GM19463 (cell line): ENCODE measurements at regions not wholly inside any gene's neighbourhood (a gene's known extent, or its start where the extent isn't known, plus 50 kb on each side); places are given as distances from the start of the nearest gene placed in this dataset.
"Not testable (repeated sequence)": the region's sequence is repeated elsewhere in the genome, so short reads cannot be mapped to it uniquely, and the experiment has no call there.

Experiments used
- ATAC-seq: cut with Tn5 transposase; IDR thresholded peaks from one replicate; pipeline ENCODE4 v1.9.1; 2021; ENCODE audit warnings: mild to moderate bottlenecking, moderate library complexity; ENCODE audit not compliant: unreplicated experiment

DNA sequence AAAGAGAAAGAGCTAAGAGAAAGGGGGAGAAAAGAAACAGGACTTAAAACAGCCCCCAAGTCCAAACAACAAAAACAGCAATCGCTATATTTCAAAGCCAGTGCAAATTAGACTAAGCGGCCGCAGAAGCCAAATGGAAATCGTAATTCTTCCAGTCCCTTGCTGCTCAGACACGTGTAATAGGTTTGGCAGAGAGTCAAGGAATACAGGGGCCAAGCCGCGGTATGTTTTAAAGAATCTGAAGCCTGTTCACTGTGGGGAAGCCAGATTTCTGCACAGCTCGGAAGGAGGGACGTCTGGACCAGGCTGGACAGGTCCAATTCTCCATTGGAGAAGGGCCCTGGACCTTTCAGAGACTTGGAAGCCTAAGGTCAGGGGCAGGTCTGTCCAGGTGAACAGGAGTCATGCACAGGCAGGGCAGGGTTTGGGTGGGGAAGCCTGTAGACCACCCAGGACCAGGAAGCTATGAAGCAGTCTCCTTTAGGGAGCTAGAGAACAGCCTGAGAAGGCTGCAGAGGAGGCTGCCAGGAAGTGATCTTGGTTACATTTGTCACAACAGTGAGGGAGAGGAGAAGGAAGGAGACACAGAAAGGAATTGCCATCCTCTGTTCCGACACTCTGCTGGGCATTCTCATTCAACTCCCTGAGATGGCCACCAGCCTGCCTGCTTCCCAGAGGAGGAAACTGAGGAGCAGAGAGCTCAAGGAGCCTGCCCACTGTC is 265.5 kb upstream of the ISX start:
- ATAC-seq, result no peak

DNA sequence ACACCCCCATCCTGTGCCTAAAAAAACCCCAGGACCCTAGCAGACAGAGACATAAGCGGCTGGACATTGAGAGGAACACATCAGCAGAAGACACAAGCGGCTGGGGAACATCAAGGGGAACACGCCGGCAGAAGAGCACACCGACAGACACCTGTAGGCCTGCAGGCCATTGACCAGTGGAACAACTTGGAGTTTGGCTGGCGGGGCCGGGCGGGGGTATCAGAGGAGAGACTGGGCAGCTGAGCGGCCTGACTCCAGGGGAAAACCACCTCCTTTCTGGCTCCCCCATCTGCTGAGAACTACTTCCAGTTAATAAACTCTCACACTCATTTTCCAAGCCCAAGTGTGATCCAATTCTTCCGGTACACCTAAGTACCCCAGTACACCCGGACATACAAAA is 264.7 kb upstream of the ISX start:
- no peak for ATAC-seq

DNA sequence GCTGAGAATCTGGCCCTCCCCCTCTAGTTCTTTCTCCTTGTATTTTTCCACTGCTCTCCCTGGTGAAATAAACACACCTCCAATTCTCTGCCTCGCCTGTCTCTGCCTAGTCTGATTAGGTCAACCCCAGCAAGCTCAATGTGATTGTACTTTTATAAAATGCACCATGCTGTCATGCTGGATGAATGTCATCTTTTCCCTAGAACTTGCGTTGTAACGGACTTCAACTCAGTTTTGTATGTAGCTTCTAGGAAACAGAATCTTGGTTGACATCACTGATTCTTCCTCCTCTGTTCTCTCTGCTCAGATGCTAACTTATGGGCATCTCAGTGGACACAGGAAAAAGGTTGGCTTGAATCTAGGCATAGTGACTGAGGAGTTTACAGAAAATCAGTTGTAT is 261.9 kb upstream of the ISX start:
- ATAC-seq, result no peak

GRCh38 chr22:34804604-34805003 is 261.4 kb upstream of the ISX start:
- ATAC-seq, result no peak

- no peak for ATAC-seq
Observed at GRCh38 chr22:34805771-34806170, 260.2 kb upstream of the ISX start.

GRCh38 chr22:34808618-34809017 is 257.3 kb upstream of the ISX start:
- ATAC-seq, result no peak

DNA sequence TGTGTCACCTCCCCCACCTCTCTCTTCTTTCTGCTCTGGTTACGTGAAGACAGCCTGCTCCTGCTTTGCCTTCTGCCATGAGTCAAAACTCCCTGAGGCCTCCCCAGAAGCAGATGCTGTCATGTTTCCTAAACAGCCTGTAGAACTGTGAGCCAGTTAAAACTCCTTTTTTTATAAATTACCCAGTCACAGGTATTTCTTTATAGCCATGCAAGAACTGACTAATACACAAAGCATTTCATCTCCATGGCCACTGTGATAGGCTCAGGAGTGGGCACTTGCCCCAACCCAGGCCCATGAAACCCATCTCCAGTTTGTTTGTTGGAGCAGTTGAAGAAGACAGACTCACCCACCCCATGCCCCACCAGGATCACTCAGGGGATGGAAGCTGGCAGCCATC is 253.3 kb upstream of the ISX start:
- ATAC-seq, result no peak

GRCh38 chr22:34814260-34815025 is 251.5 kb upstream of the ISX start:
- ATAC-seq, result no peak

DNA sequence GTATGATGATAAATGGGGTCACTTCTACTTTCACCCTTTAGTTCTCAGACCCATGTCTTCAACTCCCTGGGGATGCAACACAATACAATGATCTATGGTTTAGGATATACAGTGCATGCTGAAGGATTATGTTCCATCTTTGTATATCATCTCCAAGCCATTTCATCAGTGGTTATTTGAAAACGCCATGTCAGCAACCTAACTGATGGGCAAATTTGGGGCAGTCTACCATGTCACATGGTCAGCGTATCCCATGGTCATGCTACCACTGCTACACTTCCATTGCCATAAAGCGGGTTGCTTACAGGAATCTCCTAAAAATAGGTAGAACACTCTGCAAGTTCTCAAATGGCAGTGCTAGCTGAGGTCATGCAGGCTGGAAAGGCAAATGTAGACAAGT is 236.5 kb upstream of the ISX start:
- no peak for ATAC-seq

- ATAC-seq, result no peak
Observed at GRCh38 chr22:34834059-34834458, 231.9 kb upstream of the ISX start.

DNA sequence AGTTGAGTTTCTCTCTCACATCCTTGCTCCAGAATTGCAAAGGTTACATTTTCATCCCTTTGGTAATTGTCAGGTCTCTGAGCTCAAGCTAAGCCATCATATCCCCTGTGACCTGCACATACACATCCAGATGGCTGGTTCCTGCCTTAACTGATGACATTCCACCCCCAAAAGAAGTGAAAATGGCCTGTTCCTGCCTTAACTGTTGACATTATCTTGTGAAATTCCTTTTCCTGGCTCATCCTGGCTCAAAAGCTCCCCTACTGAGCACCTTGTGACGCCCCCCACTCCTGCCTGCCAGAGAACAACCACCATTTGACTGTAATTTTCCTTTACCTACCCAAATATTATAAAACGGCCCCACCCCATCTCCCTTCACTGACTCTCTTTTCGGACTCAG is 231.4 kb upstream of the ISX start:
- not testable (repeated sequence) for ATAC-seq

GRCh38 chr22:34841331-34841771 is 224.6 kb upstream of the ISX start:
- ATAC-seq, result no peak

GRCh38 chr22:34841911-34842310 is 224.0 kb upstream of the ISX start:
- no peak for ATAC-seq

DNA sequence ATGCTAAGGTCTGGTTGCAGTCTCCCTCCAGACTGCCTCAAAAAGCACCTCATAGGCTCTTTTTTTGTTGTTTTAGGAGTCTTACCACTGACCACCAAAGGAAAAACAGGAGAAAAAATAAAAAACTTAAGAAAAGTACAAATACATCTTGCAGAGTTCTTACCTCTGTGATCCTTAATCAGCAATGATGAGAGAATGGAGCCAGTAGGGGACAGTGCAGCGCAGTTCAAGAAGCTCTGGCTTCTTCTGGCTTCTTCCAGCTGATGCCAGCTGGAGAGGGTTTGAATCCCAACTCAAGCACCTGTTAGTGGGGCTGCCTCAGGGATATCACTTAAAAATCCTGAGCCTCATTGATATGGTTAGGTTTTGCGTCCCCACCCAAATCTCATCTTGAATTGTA is 223.3 kb upstream of the ISX start:
- ATAC-seq, result no peak

- ATAC-seq, result not testable (repeated sequence)
Observed at GRCh38 chr22:34843743-34844142, 222.2 kb upstream of the ISX start.

GRCh38 chr22:34845391-34845790 is 220.6 kb upstream of the ISX start:
- ATAC-seq, result no peak

- peak; percentile 70 for ATAC-seq
Observed at GRCh38 chr22:34847072-34847471, 218.9 kb upstream of the ISX start.

GRCh38 chr22:34849965-34850364 is 216.0 kb upstream of the ISX start:
- ATAC-seq, result no peak

DNA sequence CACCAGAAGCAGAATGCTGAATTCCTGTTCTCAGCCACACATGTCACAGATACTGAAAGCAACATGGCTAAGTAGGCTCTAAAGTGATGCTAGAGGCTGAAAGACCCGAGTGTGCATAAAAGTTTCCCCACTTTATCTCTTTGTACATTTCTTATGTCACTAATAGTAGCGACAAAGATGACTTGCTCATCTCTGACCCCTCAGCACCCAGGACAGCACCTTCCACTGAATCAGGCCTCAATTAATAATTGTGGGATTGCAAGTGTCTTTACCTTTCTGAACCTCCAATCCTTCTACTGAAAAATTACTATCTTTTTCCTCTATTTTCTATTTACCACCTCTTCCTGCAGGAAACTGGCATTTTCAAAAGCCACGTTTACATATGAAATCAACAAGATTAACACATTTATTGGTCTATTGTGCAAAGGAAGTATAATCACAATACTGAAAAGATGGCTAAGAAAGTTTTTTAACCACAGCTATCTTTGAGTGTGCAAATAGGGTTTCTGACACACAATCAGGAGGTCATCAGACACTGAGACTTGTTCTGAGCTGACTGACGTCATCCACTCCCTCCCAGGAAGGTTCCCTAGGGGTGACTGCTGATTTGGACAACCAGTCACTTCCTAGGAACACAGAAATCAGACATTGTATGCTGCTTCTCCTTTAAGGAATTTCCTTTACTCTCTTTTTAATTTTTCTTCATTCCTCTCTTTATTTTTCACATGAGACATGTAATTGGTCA is 213.9 kb upstream of the ISX start:
- no peak for ATAC-seq

GRCh38 chr22:34855471-34855870 is 210.5 kb upstream of the ISX start:
- no peak for ATAC-seq

DNA sequence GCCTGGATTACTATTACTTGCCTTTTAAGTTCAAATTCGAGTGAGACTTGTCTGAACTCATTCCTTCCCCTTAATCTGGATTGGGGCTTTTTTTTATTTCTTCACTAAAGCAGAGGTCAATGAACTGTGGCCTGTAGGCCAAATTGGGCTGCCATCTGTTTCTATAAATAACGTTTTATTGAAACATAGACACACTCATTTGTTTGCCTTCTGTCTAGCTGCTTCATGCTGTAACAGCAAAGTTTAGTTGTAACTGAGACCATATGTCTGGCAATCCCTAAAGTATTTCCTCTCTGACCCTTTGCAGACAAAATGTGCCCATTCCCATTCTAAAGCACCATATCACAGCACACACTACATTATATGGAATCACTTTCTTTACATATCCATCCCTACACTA is 207.9 kb upstream of the ISX start:
- ATAC-seq, result no peak

DNA sequence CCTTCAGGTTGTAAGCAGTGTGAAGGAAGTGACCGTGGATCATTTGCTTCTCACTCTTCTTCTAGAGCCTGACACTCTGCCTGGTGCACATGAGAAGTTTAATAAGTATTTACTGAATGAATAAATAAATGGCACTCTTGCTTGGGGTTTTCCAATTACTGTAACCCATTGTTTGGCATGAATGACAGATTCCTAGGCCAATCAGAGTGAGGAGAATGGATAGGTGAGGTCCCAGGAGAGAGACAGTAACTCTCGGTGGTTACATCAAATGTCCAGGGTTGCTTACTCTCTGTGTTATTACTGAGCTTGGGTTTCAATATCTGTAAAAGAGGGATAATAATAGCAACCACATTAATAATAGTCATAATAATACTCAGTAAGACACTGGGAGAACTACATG is 204.2 kb upstream of the ISX start:
- ATAC-seq, result no peak
